Type B pancreatic cell (in vitro differentiated cells): ENCODE measurements at regions not wholly inside any gene's neighbourhood (a gene's known extent, or its start where the extent isn't known, plus 50 kb on each side); places are given as distances from the start of the nearest gene placed in this dataset.

Experiments
- DNase-seq: peaks from one replicate; pipeline ENCODE4 v3.0.0; 2021; ENCODE audit warnings: mixed read lengths; ENCODE audit not compliant: unreplicated experiment; ENCODE audit errors: extremely low spot score
- H3K27ac Mint-ChIP-seq: 2 replicates; pipeline ENCODE4 v1.8.0; 2021; ENCODE audit warnings: mild to moderate bottlenecking, mixed read lengths
- H3K27me3 Mint-ChIP-seq: 2 replicates; pipeline ENCODE4 v1.8.0; 2021; ENCODE audit warnings: mixed read lengths
- H3K36me3 Mint-ChIP-seq: 2 replicates; pipeline ENCODE4 v1.8.0; 2021; ENCODE audit warnings: mixed read lengths
- H3K4me1 Mint-ChIP-seq: one replicate; pipeline ENCODE4 v1.8.0; 2021; ENCODE audit warnings: mixed read lengths; ENCODE audit not compliant: unreplicated experiment
- H3K4me3 Mint-ChIP-seq: 2 replicates; pipeline ENCODE4 v1.8.0; 2021; ENCODE audit warnings: mild to moderate bottlenecking, mixed read lengths
- H3K9me3 Mint-ChIP-seq: 2 replicates; pipeline ENCODE4 v1.8.0; 2021; ENCODE audit warnings: mixed read lengths
- CTCF ChIP-seq: fragments of 200-600 bp; sonication (generic); conservative IDR thresholded peaks from 2 replicates; pipeline ENCODE4 v1.5.0; 2021; ENCODE audit warnings: antibody characterized with exemption, mild to moderate bottlenecking

DNA sequence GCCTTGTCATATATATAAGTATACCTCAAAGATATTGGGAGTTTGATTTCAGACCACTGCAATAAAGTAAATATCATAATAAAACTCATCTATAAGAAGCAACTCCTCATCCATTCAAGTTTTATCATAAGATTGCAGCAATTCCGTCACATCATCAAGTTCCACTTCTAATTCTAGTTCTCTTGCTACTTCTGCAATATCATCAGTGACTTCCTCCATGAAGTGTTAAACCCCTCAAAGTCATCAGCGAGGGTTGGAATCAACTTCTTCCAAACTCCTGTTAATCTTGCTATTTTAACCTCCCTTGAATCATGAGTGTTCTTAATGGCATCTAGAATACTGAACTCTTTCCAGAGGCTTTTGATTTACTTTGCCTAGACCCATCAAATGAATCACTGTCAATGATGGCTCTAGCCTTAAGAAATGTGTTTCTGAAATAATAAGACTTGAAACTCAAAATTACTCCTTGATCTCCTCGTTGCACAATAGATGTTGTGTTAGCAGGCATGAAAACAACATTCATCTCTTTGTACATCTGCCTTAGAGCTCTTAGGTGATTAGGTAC is 88.3 kb downstream of the RPE65 start:
- Mint-ChIP-seq H3K36me3 (no peaks in the 10 kb centered on the region), H3K27me3 (peaks cover 4% of the 10 kb centered on the region), H3K27ac (no peak overlapping the region), H3K4me1 (peaks cover 8% of the 10 kb centered on the region), H3K4me3 (no peak overlapping the region), H3K9me3 (no peaks in the 10 kb centered on the region)
- no peak for DNase-seq
- no peak for TF ChIP-seq CTCF

DNA sequence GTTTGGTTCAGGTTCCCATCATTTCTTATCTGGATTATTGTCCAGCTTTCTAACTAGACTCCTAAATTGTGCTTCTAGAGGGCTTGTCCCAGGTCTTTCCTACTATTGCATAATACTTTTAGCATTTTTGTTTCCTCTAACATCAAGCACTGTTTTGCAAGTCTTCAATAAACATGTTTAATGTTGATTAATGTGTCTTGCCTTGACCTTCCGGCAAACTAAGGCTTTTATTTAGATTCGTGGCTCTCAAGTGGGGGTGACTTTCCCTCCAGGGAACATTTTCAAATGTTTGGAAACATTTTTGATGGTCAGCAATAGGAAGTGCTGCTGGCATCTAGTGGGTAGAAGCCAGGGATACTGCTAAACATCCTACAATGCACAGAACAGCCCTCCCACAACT is 90.7 kb downstream of the RPE65 start:
- Mint-ChIP-seq H3K4me1 (peaks cover 8% of the 10 kb centered on the region), H3K27me3 (peaks cover 4% of the 10 kb centered on the region), H3K9me3 (no peaks in the 10 kb centered on the region), H3K27ac (no peak overlapping the region), H3K4me3 (no peak overlapping the region), H3K36me3 (no peaks in the 10 kb centered on the region)
- DNase-seq = no peak
- no peak for TF ChIP-seq CTCF

- TF ChIP-seq CTCF = no peak
- H3K4me1 Mint-ChIP-seq = peaks cover 8% of the 10 kb centered on the region
- DNase-seq = no peak
- H3K9me3 Mint-ChIP-seq = no peaks in the 10 kb centered on the region
- H3K36me3 Mint-ChIP-seq = no peaks in the 10 kb centered on the region
- no peak overlapping the region for H3K4me3 Mint-ChIP-seq
- peaks cover 4% of the 10 kb centered on the region for H3K27me3 Mint-ChIP-seq
- H3K27ac Mint-ChIP-seq = no peak overlapping the region
Observed at GRCh38 chr1:68358439-68358838, 91.3 kb downstream of the RPE65 start.

DNA sequence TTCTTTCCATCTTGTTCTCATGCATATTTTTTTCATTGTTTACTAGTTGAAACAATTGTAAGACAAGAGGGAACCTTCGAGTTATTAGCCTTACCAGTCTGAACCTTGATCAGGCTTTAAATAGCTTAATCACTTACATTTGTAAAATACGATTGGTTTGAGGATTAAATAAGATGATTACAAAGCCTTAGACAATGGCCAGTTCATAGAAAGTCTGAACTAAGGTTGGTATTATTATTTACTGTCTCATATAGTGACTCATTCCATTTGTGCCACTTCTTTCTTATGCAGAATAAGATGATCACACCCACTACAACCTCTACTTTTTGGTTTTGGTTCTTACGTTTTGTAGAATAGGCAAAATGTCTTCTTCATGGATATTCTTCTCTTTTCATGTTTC is 94.1 kb downstream of the RPE65 start:
- peaks cover 12% of the 10 kb centered on the region for H3K4me1 Mint-ChIP-seq
- H3K36me3 Mint-ChIP-seq = no peaks in the 10 kb centered on the region
- H3K4me3 Mint-ChIP-seq = no peak overlapping the region
- no peak for DNase-seq
- TF ChIP-seq CTCF = no peak
- peaks cover 9% of the 10 kb centered on the region for H3K27me3 Mint-ChIP-seq
- no peak overlapping the region for H3K27ac Mint-ChIP-seq
- H3K9me3 Mint-ChIP-seq = no peaks in the 10 kb centered on the region

DNA sequence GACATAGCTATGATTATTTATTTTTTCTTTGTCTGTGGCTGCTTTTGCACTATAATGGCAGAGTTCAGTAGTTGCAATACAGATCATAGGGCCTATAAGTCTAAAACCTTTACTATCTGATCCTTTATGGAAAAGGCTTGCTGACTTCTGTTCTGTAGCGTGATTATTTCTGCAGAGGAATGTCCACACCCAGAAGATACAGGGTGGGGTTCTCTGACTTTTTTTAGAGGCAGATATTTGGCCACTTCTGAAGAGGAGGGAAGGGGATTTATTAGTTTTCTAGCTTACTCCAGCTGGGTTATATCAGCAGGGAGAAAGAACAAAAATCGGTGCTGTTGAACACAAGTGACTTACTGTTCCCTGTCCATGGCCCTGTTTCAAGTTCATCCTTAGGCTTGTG is 97.6 kb downstream of the RPE65 start:
- Mint-ChIP-seq H3K27me3 (peaks cover 10% of the 10 kb centered on the region), H3K36me3 (no peaks in the 10 kb centered on the region), H3K4me3 (no peak overlapping the region), H3K9me3 (no peaks in the 10 kb centered on the region), H3K4me1 (peaks cover 5% of the 10 kb centered on the region), H3K27ac (no peak overlapping the region)
- DNase-seq = no peak
- no peak for TF ChIP-seq CTCF

- Mint-ChIP-seq H3K27ac (no peak overlapping the region), H3K4me3 (no peak overlapping the region)
- no peak for TF ChIP-seq CTCF
Observed at GRCh38 chr1:68347415-68347814, 102.3 kb downstream of the RPE65 start.

More at GRCh38 chr1:68347415-68347814, 102.3 kb downstream of the RPE65 start:
- Mint-ChIP-seq H3K36me3 (no peaks in the 10 kb centered on the region), H3K4me1 (peaks cover 5% of the 10 kb centered on the region), H3K9me3 (no peaks in the 10 kb centered on the region), H3K27me3 (peaks cover 10% of the 10 kb centered on the region)
- DNase-seq = no peak
